Liver (tissue), 8 donors: ENCODE measurements at regions not wholly inside any gene's neighbourhood (a gene's known extent, or its start where the extent isn't known, plus 50 kb on each side); places are given as distances from the start of the nearest gene placed in this dataset.

Experiments used
- DNase-seq: peaks from one replicate; pipeline ENCODE4 v3.0.0-alpha.2; 2017; ENCODE audit warnings: low spot score
- H3K27ac ChIP-seq, 2 donors: one replicate each; pipeline ENCODE4 v1.7.0; 2013; ENCODE audit warnings: inconsistent platforms in 2 of 2, low read length in 2 of 2, control low read depth in 1 of 2, low read depth in 1 of 2, mild to moderate bottlenecking in 1 of 2
- H3K27me3 ChIP-seq, 4 donors: one replicate each; pipeline versions ENCODE4 v1.6.1 to v1.7.0; 2013; ENCODE audit warnings: low read length in 3 of 4, inconsistent platforms in 1 of 4, mild to moderate bottlenecking in 1 of 4, moderate library complexity in 1 of 4; ENCODE audit not compliant: control insufficient read depth in 4 of 4, insufficient read depth in 4 of 4
- H3K36me3 ChIP-seq, 4 donors: one replicate each; pipeline versions ENCODE4 v1.6.1 to v1.7.0; 2013; ENCODE audit warnings: low read length in 3 of 4, mild to moderate bottlenecking in 3 of 4, low read depth in 1 of 4, moderate library complexity in 1 of 4; ENCODE audit not compliant: control insufficient read depth in 4 of 4, insufficient read depth in 3 of 4
- H3K4me1 ChIP-seq, 4 donors: one replicate each; pipeline versions ENCODE4 v1.6.1 to v1.7.0; 2013; ENCODE audit warnings: low read length in 3 of 4, mild to moderate bottlenecking in 3 of 4, moderate library complexity in 1 of 4; ENCODE audit not compliant: control insufficient read depth in 4 of 4, insufficient read depth in 4 of 4
- H3K4me3 ChIP-seq, 3 donors: one replicate each; pipeline versions ENCODE4 v1.6.1 to v1.7.0; 2013; ENCODE audit warnings: low read length in 3 of 3, control low read depth in 1 of 3, low read depth in 1 of 3, mild to moderate bottlenecking in 1 of 3
- H3K9ac ChIP-seq, 2 donors: one replicate each; pipeline ENCODE4 v1.7.0; 2013; ENCODE audit warnings: low read length in 2 of 2, mild to moderate bottlenecking in 2 of 2, moderate library complexity in 2 of 2, control low read depth in 1 of 2, low read depth in 1 of 2
- H3K9me3 ChIP-seq, 4 donors: one replicate each; pipeline versions ENCODE4 v1.6.1 to v1.7.0; 2013; ENCODE audit warnings: low read length in 3 of 4; ENCODE audit not compliant: control insufficient read depth in 4 of 4
- EGR1 ChIP-seq, 2 donors: IDR thresholded peaks; 2 replicates each; pipeline ENCODE4 v1.6.1; 2016 to 2018; ENCODE audit warnings: antibody characterized with exemption in 2 of 2, low read depth in 2 of 2
- FOXA1 ChIP-seq: IDR thresholded peaks from 2 replicates; pipeline ENCODE4 v1.6.1; 2016; ENCODE audit warnings: antibody characterized with exemption
- FOXA2 ChIP-seq: IDR thresholded peaks from 2 replicates; pipeline ENCODE4 v1.6.1; 2016; ENCODE audit warnings: antibody characterized with exemption
- GABPA ChIP-seq, 2 donors: IDR thresholded peaks in 1 of 2; conservative IDR thresholded peaks in 1 of 2; 2 replicates each; pipeline ENCODE4 v1.6.1; 2016; ENCODE audit warnings: antibody characterized with exemption in 2 of 2, mild to moderate bottlenecking in 1 of 2, moderate library complexity in 1 of 2
- HNF4A ChIP-seq, 2 donors: conservative IDR thresholded peaks; 2 replicates each; pipeline ENCODE4 v1.6.1; 2016; ENCODE audit warnings: antibody characterized with exemption in 2 of 2, mild to moderate bottlenecking in 2 of 2
- HNF4G ChIP-seq: IDR thresholded peaks from 2 replicates; pipeline ENCODE4 v1.6.1; 2016; ENCODE audit warnings: antibody characterized with exemption
- JUND ChIP-seq, 2 donors: IDR thresholded peaks; 2 replicates each; pipeline ENCODE4 v1.6.1; 2016; ENCODE audit warnings: antibody characterized with exemption in 2 of 2
- NR2F2 ChIP-seq: IDR thresholded peaks from 2 replicates; pipeline ENCODE4 v1.6.1; 2016; ENCODE audit warnings: antibody characterized with exemption
- RAD21 ChIP-seq, 2 donors: IDR thresholded peaks; 2 replicates each; pipeline ENCODE4 v1.6.1; 2016; ENCODE audit warnings: antibody characterized with exemption in 2 of 2, mild to moderate bottlenecking in 2 of 2
- RXRA ChIP-seq, 2 donors: IDR thresholded peaks; 2 replicates each; pipeline ENCODE4 v1.6.1; 2017 to 2018; ENCODE audit warnings: antibody characterized with exemption in 2 of 2, mild to moderate bottlenecking in 1 of 2
- SP1 ChIP-seq: IDR thresholded peaks from 2 replicates; pipeline ENCODE4 v1.6.1; 2018; ENCODE audit warnings: antibody characterized with exemption, mild to moderate bottlenecking
- TAF1 ChIP-seq: conservative IDR thresholded peaks from 2 replicates; pipeline ENCODE4 v1.6.1; 2016; ENCODE audit warnings: antibody characterized with exemption, mild to moderate bottlenecking
- YY1 ChIP-seq: IDR thresholded peaks from 2 replicates; pipeline ENCODE4 v1.6.1; 2016; ENCODE audit warnings: antibody characterized with exemption, mild to moderate bottlenecking
- WGBS: extraction: QIAGEN DNeasy Blood & Tissue Kit; methylation state at CpG from one replicate; pipeline ENCODE4 v1.1.7; 2013; 5-methylcytosine and 5-hydroxymethylcytosine counted together
- TF ChIP-seq, protein P1 (sequence below): IDR thresholded peaks from 2 replicates; pipeline ENCODE4 v1.6.1; 2016; ENCODE audit warnings: antibody characterized with exemption
- TF ChIP-seq, protein P2 (sequence below): fragments of 150-350 bp; IDR thresholded peaks from 2 replicates; pipeline ENCODE4 v1.5.1; 2017; ENCODE audit warnings: improper control_type of control experiment, low read depth, low read length; ENCODE audit not compliant: missing input control
- TF ChIP-seq, protein P3 (sequence below): IDR thresholded peaks from 2 replicates; pipeline ENCODE4 v1.6.1; 2016; ENCODE audit warnings: antibody characterized with exemption
- TF ChIP-seq, protein P4 (sequence below): IDR thresholded peaks from 2 replicates; pipeline ENCODE4 v1.6.1; 2016; ENCODE audit warnings: antibody characterized with exemption, mild to moderate bottlenecking
- donor health status: healthy.
- donor health status: healthy.
- donor health status: healthy.
- donor health status: healthy.
- donor health status: healthy.

DNA sequence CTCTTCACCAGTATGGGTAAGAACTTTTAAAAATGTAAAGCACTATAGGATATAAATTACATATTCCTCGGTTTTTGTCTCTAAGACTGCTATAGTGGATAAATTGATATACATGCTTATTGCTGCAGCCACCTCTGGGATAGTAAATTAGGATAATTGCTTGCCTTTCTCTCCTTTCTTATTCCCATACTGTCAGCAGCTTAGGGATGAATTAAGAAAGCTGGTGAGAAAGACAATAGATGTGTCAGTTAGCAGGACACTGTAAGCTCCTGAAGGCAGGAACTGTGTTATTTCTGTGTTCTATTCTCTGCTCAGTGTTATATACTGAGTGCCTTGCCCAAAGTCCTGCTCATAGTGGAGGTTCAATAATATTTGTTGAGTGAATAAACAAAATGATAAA is 828.6 kb upstream of the ACVR2A start:
- no peak overlapping the region for H3K27ac ChIP-seq
- no peaks in the 10 kb centered on the region for H3K4me1 ChIP-seq
- no peak overlapping the region for H3K9ac ChIP-seq
- no peak for TF ChIP-seq NR2F2
- TF ChIP-seq SP1: no peak
- TF ChIP-seq JUND (IDR thresholded peaks at IDR 0.05): no peak
- TF ChIP-seq GABPA (IDR thresholded peaks at IDR 0.05 in 1 of 2, conservative IDR thresholded peaks at IDR 0.05 in 1 of 2): no peak
- no peak for TF ChIP-seq RXRA (IDR thresholded peaks at IDR 0.05)
- no peak for TF ChIP-seq YY1
- TF ChIP-seq HNF4A (conservative IDR thresholded peaks at IDR 0.05): no peak
- TF ChIP-seq FOXA1: no peak
- TF ChIP-seq HNF4G: no peak
- TF ChIP-seq, protein P1, sequence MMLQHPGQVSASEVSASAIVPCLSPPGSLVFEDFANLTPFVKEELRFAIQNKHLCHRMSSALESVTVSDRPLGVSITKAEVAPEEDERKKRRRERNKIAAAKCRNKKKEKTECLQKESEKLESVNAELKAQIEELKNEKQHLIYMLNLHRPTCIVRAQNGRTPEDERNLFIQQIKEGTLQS: no peak
- no peak for TF ChIP-seq FOXA2
- TF ChIP-seq TAF1: no peak
- TF ChIP-seq, protein P2, sequence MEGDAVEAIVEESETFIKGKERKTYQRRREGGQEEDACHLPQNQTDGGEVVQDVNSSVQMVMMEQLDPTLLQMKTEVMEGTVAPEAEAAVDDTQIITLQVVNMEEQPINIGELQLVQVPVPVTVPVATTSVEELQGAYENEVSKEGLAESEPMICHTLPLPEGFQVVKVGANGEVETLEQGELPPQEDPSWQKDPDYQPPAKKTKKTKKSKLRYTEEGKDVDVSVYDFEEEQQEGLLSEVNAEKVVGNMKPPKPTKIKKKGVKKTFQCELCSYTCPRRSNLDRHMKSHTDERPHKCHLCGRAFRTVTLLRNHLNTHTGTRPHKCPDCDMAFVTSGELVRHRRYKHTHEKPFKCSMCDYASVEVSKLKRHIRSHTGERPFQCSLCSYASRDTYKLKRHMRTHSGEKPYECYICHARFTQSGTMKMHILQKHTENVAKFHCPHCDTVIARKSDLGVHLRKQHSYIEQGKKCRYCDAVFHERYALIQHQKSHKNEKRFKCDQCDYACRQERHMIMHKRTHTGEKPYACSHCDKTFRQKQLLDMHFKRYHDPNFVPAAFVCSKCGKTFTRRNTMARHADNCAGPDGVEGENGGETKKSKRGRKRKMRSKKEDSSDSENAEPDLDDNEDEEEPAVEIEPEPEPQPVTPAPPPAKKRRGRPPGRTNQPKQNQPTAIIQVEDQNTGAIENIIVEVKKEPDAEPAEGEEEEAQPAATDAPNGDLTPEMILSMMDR: no peak
- TF ChIP-seq RAD21 (IDR thresholded peaks at IDR 0.05): no peak
- no peaks in the 10 kb centered on the region for H3K9me3 ChIP-seq
- H3K27me3 ChIP-seq: no peaks in the 10 kb centered on the region
- no peak for DNase-seq
- no peaks in the 10 kb centered on the region for H3K36me3 ChIP-seq
- 59% methylated on average over 1 of the region's 1 CpG for WGBS
- H3K4me3 ChIP-seq: no peak overlapping the region

DNA sequence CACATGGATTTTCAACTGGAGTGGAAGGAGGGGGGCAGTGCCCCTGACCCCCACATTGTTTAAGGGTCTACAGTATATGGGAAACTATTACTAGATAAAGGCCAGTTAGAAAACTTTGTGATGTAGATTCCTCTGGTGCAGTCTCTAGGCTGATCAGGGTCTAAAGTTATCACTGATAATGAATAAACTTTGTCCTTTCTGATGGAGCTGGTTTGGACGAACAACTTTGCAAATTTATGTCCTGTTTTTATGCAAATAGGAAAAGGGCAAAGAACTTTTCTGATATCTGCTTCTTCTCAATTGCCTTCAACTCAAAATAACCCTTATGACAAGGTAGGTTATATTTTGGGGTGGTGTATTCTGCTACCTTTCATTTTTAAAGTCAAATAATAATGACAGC is 829.2 kb upstream of the ACVR2A start:
- Histone ChIP-seq H3K4me1 (no peaks in the 10 kb centered on the region), H3K27me3 (no peaks in the 10 kb centered on the region), H3K9ac (no peak overlapping the region), H3K27ac (no peak overlapping the region), H3K36me3 (no peaks in the 10 kb centered on the region), H3K9me3 (no peaks in the 10 kb centered on the region), H3K4me3 (no peak overlapping the region)
- 16% methylated on average over 1 of the region's 1 CpG for WGBS
- TF ChIP-seq HNF4A (conservative IDR thresholded peaks at IDR 0.05) (no peak), SP1 (no peak), FOXA1 (no peak), FOXA2 (no peak), GABPA (IDR thresholded peaks at IDR 0.05 in 1 of 2, conservative IDR thresholded peaks at IDR 0.05 in 1 of 2) (no peak), NR2F2 (no peak), YY1 (no peak), EGR1 (IDR thresholded peaks at IDR 0.05; ENCODE audit: low read depth in 2 of 2) (no peak), RXRA (IDR thresholded peaks at IDR 0.05) (no peak)
- TF ChIP-seq, protein P3, sequence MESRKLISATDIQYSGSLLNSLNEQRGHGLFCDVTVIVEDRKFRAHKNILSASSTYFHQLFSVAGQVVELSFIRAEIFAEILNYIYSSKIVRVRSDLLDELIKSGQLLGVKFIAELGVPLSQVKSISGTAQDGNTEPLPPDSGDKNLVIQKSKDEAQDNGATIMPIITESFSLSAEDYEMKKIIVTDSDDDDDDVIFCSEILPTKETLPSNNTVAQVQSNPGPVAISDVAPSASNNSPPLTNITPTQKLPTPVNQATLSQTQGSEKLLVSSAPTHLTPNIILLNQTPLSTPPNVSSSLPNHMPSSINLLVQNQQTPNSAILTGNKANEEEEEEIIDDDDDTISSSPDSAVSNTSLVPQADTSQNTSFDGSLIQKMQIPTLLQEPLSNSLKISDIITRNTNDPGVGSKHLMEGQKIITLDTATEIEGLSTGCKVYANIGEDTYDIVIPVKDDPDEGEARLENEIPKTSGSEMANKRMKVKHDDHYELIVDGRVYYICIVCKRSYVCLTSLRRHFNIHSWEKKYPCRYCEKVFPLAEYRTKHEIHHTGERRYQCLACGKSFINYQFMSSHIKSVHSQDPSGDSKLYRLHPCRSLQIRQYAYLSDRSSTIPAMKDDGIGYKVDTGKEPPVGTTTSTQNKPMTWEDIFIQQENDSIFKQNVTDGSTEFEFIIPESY: no peak
- TF ChIP-seq, protein P4, sequence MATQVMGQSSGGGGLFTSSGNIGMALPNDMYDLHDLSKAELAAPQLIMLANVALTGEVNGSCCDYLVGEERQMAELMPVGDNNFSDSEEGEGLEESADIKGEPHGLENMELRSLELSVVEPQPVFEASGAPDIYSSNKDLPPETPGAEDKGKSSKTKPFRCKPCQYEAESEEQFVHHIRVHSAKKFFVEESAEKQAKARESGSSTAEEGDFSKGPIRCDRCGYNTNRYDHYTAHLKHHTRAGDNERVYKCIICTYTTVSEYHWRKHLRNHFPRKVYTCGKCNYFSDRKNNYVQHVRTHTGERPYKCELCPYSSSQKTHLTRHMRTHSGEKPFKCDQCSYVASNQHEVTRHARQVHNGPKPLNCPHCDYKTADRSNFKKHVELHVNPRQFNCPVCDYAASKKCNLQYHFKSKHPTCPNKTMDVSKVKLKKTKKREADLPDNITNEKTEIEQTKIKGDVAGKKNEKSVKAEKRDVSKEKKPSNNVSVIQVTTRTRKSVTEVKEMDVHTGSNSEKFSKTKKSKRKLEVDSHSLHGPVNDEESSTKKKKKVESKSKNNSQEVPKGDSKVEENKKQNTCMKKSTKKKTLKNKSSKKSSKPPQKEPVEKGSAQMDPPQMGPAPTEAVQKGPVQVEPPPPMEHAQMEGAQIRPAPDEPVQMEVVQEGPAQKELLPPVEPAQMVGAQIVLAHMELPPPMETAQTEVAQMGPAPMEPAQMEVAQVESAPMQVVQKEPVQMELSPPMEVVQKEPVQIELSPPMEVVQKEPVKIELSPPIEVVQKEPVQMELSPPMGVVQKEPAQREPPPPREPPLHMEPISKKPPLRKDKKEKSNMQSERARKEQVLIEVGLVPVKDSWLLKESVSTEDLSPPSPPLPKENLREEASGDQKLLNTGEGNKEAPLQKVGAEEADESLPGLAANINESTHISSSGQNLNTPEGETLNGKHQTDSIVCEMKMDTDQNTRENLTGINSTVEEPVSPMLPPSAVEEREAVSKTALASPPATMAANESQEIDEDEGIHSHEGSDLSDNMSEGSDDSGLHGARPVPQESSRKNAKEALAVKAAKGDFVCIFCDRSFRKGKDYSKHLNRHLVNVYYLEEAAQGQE: no peak
- no peak for DNase-seq
